Pancreas (tissue), 10 donors: ENCODE measurements at regions not wholly inside any gene's neighbourhood (a gene's known extent, or its start where the extent isn't known, plus 50 kb on each side); places are given as distances from the start of the nearest gene placed in this dataset.

Experiments
- ATAC-seq, 4 donors: fragments of 200-7000 bp; cut with Tn5 transposase; one replicate each; pipeline versions ENCODE4 v1.8.0 to v1.9.1; 2020; ENCODE audit warnings: mild to moderate bottlenecking in 4 of 4, moderate library complexity in 4 of 4
- DNase-seq, 6 donors: peaks; one replicate each; pipeline ENCODE4 v3.0.0-alpha.2; 2020
- FAIRE-seq: peaks from 2 replicates; lab custom pipeline; 2012; peaks lifted over from hg19 to GRCh38; lab: Jason Lieb, UNC
- H3K27ac ChIP-seq, 4 donors: fragments of 200-600 bp; sonication (generic); 1 replicate in 3 of 4; 2 replicates in 1 of 4; pipeline versions ENCODE4 v1.5.0 to v1.8.0; 2020
- H3K27me3 ChIP-seq, 4 donors: fragments of 200-600 bp; one replicate each; pipeline ENCODE4 v1.8.0; 2021
- H3K36me3 ChIP-seq, 3 donors: fragments of 200-600 bp; sonication (generic) in 1 of 3; one replicate each; pipeline versions ENCODE4 v1.5.0 to v1.8.0; 2020 to 2021
- H3K4me1 ChIP-seq, 3 donors: fragments of 200-600 bp; one replicate each; pipeline ENCODE4 v1.8.0; 2021
- H3K4me3 ChIP-seq, 4 donors: fragments of 200-600 bp; sonication (generic) in 2 of 4; one replicate each; pipeline versions ENCODE4 v1.5.0 to v1.8.0; 2020 to 2021
- H3K9me3 ChIP-seq, 4 donors: fragments of 200-600 bp; one replicate each; pipeline ENCODE4 v1.8.0; 2021
- WGBS, 2 donors: extraction: QIAGEN DNeasy Blood & Tissue Kit; methylation state at CpG; one replicate each; pipeline ENCODE4 v1.1.7; 2013; 5-methylcytosine and 5-hydroxymethylcytosine counted together
- intact Hi-C, 3 donors: fragments of 100-400 bp; cut with DNase I; formaldehyde crosslinking; loops; one replicate each; pipeline versions ENCODE4 v1.11.1 to v1.14.2; 2022
- TF ChIP-seq, protein P1 (sequence below), 4 donors: fragments of 200-600 bp; sonication (generic) in 3 of 4; IDR thresholded peaks; one replicate each; pipeline versions ENCODE4 v1.5.0 to v1.8.0; 2021; ENCODE audit warnings: antibody characterized with exemption in 4 of 4
- donor health status: healthy with polysubstance abuse.
- donor health status: DM: no; HTN: no; CAD: no; lungs with moderate emphysema.
- donor health status: DM: no; HTN: no; CAD: no.
- donor health status: control.
- donor health status: control.
- donor health status: Bipolar disorder and iron deficiency.
- donor health status: DM: yes; HTN: yes; CAD: no.
- donor health status: DM: no; HTN: no; CAD: no.
- donor health status: DM: no; HTN: no; CAD: no.
- donor health status: DM: yes; HTN: yes; CAD: no.

DNA sequence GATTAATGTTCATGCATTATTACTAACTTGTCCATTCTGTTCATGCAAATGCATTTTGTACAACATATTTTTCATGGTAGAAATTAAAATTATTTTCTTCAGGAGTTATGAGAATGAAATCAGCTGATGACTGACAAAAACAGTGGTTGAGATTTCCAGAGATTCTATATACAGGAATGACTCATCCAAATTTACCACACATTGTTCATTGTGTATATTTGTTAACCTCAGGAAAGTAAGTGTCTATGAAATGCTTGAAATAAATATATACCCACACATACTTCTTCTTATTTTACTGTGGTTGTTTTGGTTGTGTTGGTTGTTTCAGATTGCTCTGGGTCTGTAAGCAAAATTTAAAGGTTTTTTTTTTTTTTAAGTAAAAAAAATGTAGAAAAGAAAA, 108.1 kb upstream of the SP8 start:
- H3K27ac ChIP-seq = no peak overlapping the region
- TF ChIP-seq, protein P1, sequence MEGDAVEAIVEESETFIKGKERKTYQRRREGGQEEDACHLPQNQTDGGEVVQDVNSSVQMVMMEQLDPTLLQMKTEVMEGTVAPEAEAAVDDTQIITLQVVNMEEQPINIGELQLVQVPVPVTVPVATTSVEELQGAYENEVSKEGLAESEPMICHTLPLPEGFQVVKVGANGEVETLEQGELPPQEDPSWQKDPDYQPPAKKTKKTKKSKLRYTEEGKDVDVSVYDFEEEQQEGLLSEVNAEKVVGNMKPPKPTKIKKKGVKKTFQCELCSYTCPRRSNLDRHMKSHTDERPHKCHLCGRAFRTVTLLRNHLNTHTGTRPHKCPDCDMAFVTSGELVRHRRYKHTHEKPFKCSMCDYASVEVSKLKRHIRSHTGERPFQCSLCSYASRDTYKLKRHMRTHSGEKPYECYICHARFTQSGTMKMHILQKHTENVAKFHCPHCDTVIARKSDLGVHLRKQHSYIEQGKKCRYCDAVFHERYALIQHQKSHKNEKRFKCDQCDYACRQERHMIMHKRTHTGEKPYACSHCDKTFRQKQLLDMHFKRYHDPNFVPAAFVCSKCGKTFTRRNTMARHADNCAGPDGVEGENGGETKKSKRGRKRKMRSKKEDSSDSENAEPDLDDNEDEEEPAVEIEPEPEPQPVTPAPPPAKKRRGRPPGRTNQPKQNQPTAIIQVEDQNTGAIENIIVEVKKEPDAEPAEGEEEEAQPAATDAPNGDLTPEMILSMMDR (IDR thresholded peaks at IDR 0.05) = no peak
- ATAC-seq (no peak), FAIRE-seq (no peak), DNase-seq (no peak)
- no peak overlapping the region for H3K4me3 ChIP-seq
- H3K36me3 ChIP-seq = no peaks in the 10 kb centered on the region
- H3K9me3 ChIP-seq = no peaks in the 10 kb centered on the region
- H3K4me1 ChIP-seq = no peaks in the 10 kb centered on the region
- intact Hi-C loops = no loop called here
- no peaks in the 10 kb centered on the region for H3K27me3 ChIP-seq

GRCh38 chr7:20895563-20895962, 108.9 kb upstream of the SP8 start:
- Histone ChIP-seq H3K9me3 (no peaks in the 10 kb centered on the region), H3K4me1 (no peaks in the 10 kb centered on the region), H3K4me3 (no peak overlapping the region), H3K27ac (no peak overlapping the region), H3K36me3 (no peaks in the 10 kb centered on the region), H3K27me3 (no peaks in the 10 kb centered on the region)
- TF ChIP-seq, protein P1 (IDR thresholded peaks at IDR 0.05) = no peak
- 64 to 77% methylated on average over 5 of the region's 5 CpGs for WGBS, 2 donors
- intact Hi-C loops = no loop called here
- DNase-seq (no peak), ATAC-seq (no peak), FAIRE-seq (no peak)

DNA sequence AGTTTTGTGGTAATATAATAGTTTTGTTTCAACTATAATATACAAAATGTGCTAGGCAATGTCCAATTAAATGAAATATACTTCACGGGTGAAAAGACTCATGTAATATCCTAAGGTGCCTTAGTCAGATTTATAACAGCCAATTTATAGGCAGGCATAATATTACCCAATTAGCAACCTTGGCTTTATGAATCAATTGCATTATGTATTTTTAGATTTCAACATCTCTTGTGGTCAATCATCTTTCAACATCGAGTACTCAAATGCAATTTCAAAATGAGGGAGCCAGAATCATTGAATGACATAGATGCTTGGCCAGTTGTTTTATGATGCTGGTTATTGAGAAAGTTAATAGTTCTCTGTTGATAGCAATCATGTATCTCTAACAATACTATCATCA, 110.3 kb upstream of the SP8 start:
- Histone ChIP-seq H3K27me3 (no peaks in the 10 kb centered on the region), H3K9me3 (no peaks in the 10 kb centered on the region), H3K4me3 (no peak overlapping the region), H3K27ac (no peak overlapping the region), H3K4me1 (no peaks in the 10 kb centered on the region), H3K36me3 (no peaks in the 10 kb centered on the region)
- intact Hi-C loops = no loop called here
- TF ChIP-seq, protein P1 (IDR thresholded peaks at IDR 0.05) = no peak
- 68 to 83% methylated on average over 2 of the region's 2 CpGs for WGBS, 2 donors
- ATAC-seq = no peak
- FAIRE-seq = no peak
- DNase-seq = no peak

DNA sequence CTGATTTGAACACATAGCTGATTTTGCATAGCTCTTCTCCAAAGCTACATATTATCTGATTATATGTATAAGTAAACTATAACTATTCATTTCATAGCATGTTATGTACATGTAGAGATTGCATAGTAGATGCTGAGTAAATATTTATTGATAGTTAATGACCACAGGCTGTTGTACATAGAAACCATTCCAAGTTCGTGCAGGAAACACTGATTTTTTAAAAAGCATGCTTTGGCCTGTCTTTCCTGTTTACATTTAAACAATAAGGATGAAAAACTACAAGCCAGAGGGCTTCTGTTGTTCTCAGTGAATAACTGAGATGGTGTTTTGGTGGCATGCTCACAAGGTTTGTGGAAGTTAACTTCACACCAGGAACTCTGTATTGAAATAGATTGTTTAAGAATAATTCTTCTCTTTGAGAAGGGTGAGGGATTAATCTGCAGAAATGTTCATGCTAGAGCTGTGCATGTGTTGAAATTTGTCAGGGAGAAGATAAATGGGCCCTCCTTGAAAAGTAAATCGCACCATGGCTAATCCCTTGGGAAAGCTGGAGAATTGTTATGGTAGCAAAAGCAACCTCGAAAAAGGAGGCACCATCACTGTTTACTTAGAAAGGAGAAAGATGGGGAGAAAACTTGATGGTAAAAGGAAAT, 120.2 kb upstream of the SP8 start:
- intact Hi-C loops = no loop called here
- H3K27me3 ChIP-seq = no peaks in the 10 kb centered on the region
- no peak for FAIRE-seq
- H3K27ac ChIP-seq = no peak overlapping the region
- TF ChIP-seq, protein P1 (IDR thresholded peaks at IDR 0.05) = no peak
- no peak overlapping the region for H3K4me3 ChIP-seq
- H3K4me1 ChIP-seq = no peaks in the 10 kb centered on the region
- no peak for DNase-seq
- H3K9me3 ChIP-seq = no peaks in the 10 kb centered on the region
- no peaks in the 10 kb centered on the region for H3K36me3 ChIP-seq
- ATAC-seq = no peak
- 22 to 24% methylated on average over 3 of the region's 3 CpGs for WGBS, 2 donors

- H3K9me3 ChIP-seq = no peaks in the 10 kb centered on the region
- TF ChIP-seq, protein P1 (IDR thresholded peaks at IDR 0.05) = no peak
- no peak for FAIRE-seq
- no peaks in the 10 kb centered on the region for H3K36me3 ChIP-seq
- intact Hi-C loops = no loop called here
- no peak for DNase-seq
- WGBS, 2 donors = 75 to 81% methylated on average over 4 of the region's 4 CpGs
- no peaks in the 10 kb centered on the region for H3K4me1 ChIP-seq
- H3K27me3 ChIP-seq = no peaks in the 10 kb centered on the region
- no peak for ATAC-seq
- no peak overlapping the region for H3K27ac ChIP-seq
- no peak overlapping the region for H3K4me3 ChIP-seq
Observed at GRCh38 chr7:20911081-20911480, 124.4 kb upstream of the SP8 start.
